ENCODE measurements at regions not wholly inside any gene's neighbourhood (a gene's known extent, or its start where the extent isn't known, plus 50 kb on each side); places are given as distances from the start of the nearest gene placed in this dataset.

GRCh38 chr5:117649821-117650220 lies 1075.2 kb upstream of the SEMA6A start:
- no peak overlapping the region for H3K27ac ChIP-seq
- no peak for TF ChIP-seq ZFX (IDR thresholded peaks at IDR 0.05; ENCODE audit: borderline replicate concordance)
- TF ChIP-seq, protein P1, sequence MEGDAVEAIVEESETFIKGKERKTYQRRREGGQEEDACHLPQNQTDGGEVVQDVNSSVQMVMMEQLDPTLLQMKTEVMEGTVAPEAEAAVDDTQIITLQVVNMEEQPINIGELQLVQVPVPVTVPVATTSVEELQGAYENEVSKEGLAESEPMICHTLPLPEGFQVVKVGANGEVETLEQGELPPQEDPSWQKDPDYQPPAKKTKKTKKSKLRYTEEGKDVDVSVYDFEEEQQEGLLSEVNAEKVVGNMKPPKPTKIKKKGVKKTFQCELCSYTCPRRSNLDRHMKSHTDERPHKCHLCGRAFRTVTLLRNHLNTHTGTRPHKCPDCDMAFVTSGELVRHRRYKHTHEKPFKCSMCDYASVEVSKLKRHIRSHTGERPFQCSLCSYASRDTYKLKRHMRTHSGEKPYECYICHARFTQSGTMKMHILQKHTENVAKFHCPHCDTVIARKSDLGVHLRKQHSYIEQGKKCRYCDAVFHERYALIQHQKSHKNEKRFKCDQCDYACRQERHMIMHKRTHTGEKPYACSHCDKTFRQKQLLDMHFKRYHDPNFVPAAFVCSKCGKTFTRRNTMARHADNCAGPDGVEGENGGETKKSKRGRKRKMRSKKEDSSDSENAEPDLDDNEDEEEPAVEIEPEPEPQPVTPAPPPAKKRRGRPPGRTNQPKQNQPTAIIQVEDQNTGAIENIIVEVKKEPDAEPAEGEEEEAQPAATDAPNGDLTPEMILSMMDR (IDR thresholded peaks at IDR 0.05), result no peak

GRCh38 chr5:117645400-117645799 lies 1070.8 kb upstream of the SEMA6A start:
- H3K27ac ChIP-seq, result no peak overlapping the region
- TF ChIP-seq, protein P1 (IDR thresholded peaks at IDR 0.05), result no peak
- no peak for TF ChIP-seq ZFX (IDR thresholded peaks at IDR 0.05; ENCODE audit: borderline replicate concordance)

DNA sequence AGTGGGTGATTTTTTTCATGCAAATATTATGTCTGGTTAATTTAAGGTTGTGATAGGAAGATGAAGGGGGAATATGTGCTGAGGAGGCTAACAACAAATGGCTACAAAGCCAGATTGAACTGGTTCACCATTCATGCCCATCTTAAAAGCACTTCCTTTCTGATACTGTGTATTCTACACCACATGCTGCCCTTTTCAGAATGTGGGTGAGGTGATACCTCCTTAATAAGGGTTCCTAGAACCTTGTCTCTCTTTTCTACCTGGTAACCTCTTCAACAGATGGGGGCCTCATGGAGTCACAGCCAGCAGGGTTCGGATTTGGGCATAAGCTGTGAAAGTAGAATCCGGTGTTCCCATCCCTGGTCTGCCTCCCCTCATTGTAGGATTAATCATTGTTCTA lies 1064.0 kb upstream of the SEMA6A start:
- no peak for TF ChIP-seq ZFX (IDR thresholded peaks at IDR 0.05; ENCODE audit: borderline replicate concordance)
- TF ChIP-seq, protein P1 (IDR thresholded peaks at IDR 0.05), result no peak
- no peak overlapping the region for H3K27ac ChIP-seq

GRCh38 chr5:117633093-117633492 lies 1058.5 kb upstream of the SEMA6A start:
- TF ChIP-seq, protein P1 (IDR thresholded peaks at IDR 0.05), result no peak
- no peak for TF ChIP-seq ZFX (IDR thresholded peaks at IDR 0.05; ENCODE audit: borderline replicate concordance)
- H3K27ac ChIP-seq, result no peak overlapping the region

DNA sequence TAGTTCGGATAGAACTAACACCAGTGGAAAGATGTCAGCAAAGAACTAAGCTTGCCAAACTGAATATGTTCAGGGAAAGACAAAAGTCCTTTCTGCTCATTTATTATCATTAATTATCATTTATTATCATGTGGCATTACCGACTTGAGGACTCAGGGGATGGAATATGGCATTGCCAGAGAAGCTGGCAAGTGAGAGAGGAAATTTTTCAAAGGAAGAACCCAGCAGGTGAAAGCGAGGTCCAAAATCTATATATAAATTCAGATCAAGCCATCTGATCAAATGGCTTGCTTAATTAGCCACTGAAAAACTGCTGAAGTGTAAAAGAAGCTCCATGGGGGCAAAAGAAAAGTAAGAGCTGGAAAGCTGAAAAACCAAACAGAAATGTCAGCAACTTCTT lies 1049.6 kb upstream of the SEMA6A start:
- no peak for TF ChIP-seq ZFX (IDR thresholded peaks at IDR 0.05; ENCODE audit: borderline replicate concordance)
- TF ChIP-seq, protein P1 (IDR thresholded peaks at IDR 0.05), result no peak

DNA sequence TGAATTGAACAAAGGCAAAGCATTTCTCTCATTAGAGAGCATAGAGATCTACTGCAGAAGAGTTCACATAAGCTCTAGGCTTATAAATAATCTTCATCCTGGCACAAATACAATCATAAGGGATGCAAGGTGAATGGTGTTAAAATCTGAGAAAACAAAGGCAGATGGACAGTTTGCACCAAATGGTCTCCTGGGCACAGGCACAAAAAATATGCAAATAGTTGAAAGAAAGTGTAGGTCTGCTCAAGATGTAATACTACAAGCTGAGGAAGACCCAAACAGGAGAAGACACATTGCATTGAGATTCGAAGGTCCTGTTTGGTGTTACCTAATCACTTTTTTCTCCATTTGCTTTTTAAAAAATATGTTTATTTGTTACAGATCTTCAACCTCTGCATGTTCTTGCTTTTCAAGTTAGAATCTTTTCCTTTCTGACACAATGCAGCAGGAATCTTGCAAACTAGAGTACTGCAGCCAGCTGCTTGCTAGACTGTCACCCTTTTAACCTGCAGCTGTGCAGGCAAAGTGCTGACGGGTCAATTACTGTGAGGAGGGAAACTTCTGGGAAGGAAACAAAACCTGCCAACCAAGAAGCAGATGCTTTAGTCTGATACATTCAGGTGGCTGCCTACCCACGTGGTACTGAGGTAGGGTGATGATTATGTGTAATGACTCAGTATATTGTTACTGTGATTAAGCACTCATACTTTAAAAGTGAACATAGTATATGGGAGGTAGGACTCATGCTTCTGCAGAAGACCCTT lies 1048.6 kb upstream of the SEMA6A start:
- TF ChIP-seq, protein P1 (IDR thresholded peaks at IDR 0.05), result no peak
- no peak for TF ChIP-seq ZFX (IDR thresholded peaks at IDR 0.05; ENCODE audit: borderline replicate concordance)
- H3K27ac ChIP-seq, result no peak overlapping the region

More for the DNA sequence above, 1049.6 kb upstream of the SEMA6A start:
- H3K27ac ChIP-seq, result no peak overlapping the region

GRCh38 chr5:117621921-117622320 lies 1047.3 kb upstream of the SEMA6A start:
- TF ChIP-seq, protein P1 (IDR thresholded peaks at IDR 0.05), result no peak
- TF ChIP-seq ZFX (IDR thresholded peaks at IDR 0.05; ENCODE audit: borderline replicate concordance), result no peak
- no peak overlapping the region for H3K27ac ChIP-seq

All from 22Rv1 (cell line).